ENCODE measurements at regions not wholly inside any gene's neighbourhood (a gene's known extent, or its start where the extent isn't known, plus 50 kb on each side); places are given as distances from the start of the nearest gene placed in this dataset.
A peak's percentile ranks its signal among the peaks of the same experiment; 100 is the strongest.
"Not testable (repeated sequence)": the region's sequence is repeated elsewhere in the genome, so short reads cannot be mapped to it uniquely, and the experiment has no call there.

DNA sequence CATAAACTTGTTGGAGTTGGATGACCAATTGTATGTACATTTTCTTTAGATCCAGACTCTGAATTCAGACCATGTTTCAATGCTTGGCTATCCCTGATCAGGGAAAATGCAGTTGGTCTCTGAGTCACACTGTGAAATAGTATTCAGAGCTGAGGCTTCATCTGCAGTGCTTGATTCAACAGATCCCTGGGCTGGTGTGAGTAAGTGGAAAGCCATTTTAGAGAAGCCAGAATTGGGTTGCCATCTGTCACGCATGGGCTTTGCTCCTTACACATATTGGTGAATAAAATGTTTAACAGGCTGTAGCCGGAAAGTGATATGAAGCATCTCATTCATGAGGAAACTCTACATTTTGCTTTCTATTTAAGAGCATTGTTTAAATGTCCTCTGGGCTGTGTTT is 50.0 kb upstream of the ACYP2 start:
- no peak for DNase-seq (ENCODE audit: low read depth in 2 of 2, low spot score in 1 of 2)

GRCh38 chr2:54063967-54064535 is 51.4 kb upstream of the ACYP2 start:
- no peak for DNase-seq (ENCODE audit: low read depth in 2 of 2, low spot score in 1 of 2)

- no peak for DNase-seq (ENCODE audit: low read depth in 2 of 2, low spot score in 1 of 2)
Observed at GRCh38 chr2:54062401-54062800, 53.0 kb upstream of the ACYP2 start.

DNA sequence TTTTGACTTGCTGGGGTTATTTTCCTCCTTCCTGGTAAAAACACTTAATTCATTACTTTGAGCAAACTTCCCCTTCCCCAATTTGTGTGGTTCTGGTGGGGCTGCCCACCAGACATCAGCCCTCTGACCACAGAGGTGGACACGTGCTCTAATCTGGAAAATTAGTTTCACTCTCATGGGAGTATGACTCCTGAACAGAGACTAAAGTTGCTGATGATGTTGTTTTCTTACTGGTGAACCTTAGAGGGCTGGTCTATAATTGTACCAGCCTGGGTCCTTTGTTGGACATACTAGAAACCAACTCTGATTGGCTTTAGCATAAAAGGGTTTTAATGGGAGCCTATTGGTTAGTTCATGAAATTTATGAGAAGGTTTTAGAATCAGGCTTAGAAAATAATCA is 54.1 kb upstream of the ACYP2 start:
- no peak for DNase-seq (ENCODE audit: low read depth in 2 of 2, low spot score in 1 of 2)

- no peak for DNase-seq (ENCODE audit: low read depth in 2 of 2, low spot score in 1 of 2)
Observed at GRCh38 chr2:54059986-54060385, 55.4 kb upstream of the ACYP2 start.

- no peak for DNase-seq (ENCODE audit: low read depth in 2 of 2, low spot score in 1 of 2)
Observed at GRCh38 chr2:54059504-54059903, 55.9 kb upstream of the ACYP2 start.

- no peak for DNase-seq (ENCODE audit: low read depth in 2 of 2, low spot score in 1 of 2)
Observed at GRCh38 chr2:54058449-54058848, 57.0 kb upstream of the ACYP2 start.

DNA sequence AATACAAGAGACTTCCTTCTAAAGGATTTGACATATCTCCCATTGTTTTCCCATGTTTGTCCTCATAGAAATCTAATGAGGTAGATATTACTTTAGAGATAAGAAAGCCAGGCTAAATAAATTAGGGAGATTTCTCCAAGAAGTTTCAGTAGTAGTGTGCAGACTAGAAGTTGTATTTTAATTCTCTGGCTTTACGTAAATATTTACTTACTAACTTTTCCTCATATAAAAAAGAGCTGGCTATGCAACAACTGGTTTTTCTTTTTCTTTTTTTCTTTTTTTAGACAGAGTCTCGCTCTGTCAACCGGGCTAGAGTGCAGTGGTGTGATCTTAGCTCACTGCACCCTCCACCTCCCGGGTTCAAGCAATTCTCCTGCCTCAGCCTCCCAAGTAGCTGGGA is 60.6 kb upstream of the ACYP2 start:
- DNase-seq (ENCODE audit: low read depth in 2 of 2, low spot score in 1 of 2), result no peak

DNA sequence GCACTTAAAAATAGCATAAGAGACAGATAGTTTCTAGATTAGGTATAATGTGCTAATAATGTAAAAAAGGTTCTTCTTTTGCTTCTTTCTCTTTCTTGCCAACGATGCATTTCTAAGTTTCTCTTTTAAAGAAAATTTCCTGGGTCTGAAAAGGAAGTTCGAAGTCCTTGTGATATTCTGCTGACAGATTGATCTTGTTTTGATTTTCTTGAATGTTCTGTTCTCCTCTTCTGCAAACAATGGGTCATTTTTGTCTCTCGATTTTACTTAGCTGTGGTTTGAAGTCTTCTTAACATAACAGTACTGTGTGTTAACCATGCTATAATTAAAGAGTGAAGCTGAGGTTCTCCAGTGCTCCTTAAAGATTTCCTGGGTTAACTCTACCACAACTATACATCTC is 61.1 kb upstream of the ACYP2 start:
- no peak for DNase-seq (ENCODE audit: low read depth in 2 of 2, low spot score in 1 of 2)

DNA sequence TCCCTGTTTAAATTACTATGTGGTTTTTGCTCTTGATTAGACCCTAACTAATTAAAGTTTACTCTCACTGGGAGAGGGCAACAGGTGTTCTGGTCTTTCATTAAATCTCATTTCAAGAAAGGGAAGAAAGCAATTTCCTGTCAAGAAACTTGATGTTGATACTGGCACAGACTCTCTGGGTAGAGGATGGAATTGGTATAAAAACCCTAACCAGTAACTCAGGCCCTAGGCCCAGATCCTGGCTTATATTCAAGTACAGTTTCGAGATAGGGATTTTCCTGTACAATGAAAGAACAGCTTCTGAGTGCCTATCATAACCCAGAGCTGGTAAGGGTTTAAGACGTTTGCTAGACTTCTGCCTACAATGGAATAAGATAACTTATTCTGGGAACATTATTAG is 61.6 kb upstream of the ACYP2 start:
- DNase-seq (ENCODE audit: low read depth in 2 of 2, low spot score in 1 of 2), result no peak

DNA sequence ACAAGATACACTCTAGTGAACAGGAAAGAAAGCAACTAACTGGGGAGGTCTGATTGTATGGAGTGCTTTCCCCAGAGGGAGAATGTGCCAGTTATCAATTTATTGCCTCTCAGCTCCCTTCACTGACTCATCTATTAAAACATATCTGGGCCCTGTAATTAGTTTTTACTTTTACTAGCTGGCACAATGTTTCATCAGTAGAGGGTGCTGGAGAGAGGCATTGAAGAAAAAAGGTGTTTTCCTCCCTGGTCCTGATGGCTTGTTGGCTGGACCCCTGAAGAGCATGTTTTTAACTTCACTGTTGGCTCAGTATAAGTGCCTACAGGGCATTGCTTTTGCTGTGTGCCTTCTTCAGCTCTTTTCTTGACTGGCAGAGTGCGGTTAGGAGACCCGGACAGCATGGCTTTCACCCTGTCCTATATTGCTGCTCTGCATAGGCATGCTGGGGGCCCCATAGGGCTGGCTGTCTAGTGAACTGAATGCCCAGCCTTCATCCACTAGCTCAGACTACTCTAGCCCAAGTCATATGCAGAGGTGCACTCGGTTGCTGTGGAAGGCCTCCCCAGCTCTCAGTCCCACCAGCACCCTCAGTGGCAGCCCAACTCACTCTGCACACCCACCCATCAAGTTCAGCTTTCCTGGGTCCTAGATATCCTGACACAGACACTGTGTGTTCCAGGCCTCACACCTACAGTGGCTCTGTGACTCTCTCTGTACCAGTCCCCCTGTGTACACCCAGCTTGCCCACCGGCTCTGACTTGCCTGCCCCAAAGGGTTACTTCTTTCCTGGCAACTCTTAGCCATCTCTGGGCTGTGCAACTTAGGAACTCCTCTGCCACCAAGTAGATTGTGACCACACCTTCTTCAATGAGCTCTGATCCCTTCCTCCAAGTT is 62.3 kb upstream of the ACYP2 start:
- DNase-seq (ENCODE audit: low read depth in 2 of 2, low spot score in 1 of 2), result no peak

GRCh38 chr2:54050445-54050844 is 65.0 kb upstream of the ACYP2 start:
- no peak for DNase-seq (ENCODE audit: low read depth in 2 of 2, low spot score in 1 of 2)

- no peak for DNase-seq (ENCODE audit: low read depth in 2 of 2, low spot score in 1 of 2)
Observed at GRCh38 chr2:54049365-54049764, 66.0 kb upstream of the ACYP2 start.

GRCh38 chr2:54048896-54049295 is 66.5 kb upstream of the ACYP2 start:
- not testable (repeated sequence) for DNase-seq (ENCODE audit: low read depth in 2 of 2, low spot score in 1 of 2)

GRCh38 chr2:54048117-54048785 is 67.2 kb upstream of the ACYP2 start:
- no peak for DNase-seq (ENCODE audit: low read depth in 2 of 2, low spot score in 1 of 2)

DNA sequence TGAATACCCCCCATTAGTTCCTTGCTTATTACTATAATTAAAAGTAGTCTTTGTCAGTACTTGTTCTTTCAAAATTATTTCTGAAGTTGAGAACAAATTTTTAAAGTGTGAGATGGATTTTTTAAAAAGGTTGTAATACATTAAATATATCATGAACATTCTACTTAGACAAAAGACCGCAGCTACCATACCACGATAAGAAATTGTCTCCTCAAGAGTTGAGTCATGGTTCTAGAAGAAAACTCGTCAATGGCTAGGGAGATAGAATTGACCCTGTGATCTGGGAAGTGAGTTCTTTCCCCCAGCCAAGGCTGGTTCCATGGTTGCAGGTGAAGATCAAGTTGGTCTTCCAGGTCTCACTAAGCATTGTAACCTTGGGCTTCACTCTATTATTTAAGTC is 67.8 kb upstream of the ACYP2 start:
- DNase-seq (ENCODE audit: low read depth in 2 of 2, low spot score in 1 of 2), result no peak

DNA sequence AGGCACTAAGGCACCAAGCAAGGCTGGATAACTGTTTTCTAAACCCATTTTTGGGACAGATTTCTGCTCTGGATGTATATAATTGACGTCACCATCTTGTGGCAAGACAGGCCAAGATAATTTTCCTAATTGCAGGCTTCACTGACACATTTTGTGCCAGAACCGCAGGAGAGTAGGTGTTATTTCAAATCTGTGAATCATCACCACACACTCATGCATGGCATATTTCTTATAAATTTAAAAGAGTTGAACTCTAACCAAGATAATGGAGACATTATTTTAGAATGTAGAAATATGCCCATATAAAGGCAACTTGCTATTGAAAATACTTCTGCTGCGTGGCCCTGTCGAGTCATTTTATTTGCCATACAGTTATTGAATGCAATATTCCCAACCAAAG is 68.3 kb upstream of the ACYP2 start:
- no peak for DNase-seq (ENCODE audit: low read depth in 2 of 2, low spot score in 1 of 2)

DNA sequence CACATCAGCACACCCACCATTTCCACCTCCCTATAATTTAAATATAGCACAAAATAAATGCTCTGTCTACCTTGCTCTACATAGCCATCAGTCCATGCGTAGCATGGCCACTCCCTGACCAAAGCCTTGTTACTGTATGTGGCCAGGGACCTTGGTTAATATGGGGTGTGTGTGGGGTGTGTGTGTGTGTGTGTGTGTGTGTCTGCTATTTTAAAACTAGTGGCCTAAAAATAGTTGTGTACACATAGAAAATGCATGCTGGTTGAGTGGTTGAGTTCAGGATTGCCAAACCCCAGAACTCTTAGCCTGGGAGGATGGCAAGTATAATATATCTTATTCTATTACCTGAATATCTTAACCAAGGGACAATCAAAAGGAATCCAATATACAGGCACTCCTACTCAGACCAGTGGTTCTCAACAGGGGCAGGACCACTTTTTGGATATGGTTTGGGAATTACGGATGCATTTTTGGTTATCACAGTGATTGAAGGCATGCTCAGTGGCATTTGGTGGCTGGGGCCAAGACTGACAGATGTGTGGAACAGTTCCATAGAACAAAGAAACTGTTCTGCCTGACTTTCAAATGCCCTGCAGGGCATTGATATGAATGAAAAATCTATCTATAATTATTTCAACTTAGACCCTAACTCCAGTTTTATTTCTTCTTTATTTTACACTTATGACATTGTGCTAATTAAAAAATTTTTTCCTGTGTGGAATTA is 72.3 kb upstream of the PSME4 start:
- DNase-seq (ENCODE audit: low read depth in 2 of 2, low spot score in 1 of 2), result no peak

DNA sequence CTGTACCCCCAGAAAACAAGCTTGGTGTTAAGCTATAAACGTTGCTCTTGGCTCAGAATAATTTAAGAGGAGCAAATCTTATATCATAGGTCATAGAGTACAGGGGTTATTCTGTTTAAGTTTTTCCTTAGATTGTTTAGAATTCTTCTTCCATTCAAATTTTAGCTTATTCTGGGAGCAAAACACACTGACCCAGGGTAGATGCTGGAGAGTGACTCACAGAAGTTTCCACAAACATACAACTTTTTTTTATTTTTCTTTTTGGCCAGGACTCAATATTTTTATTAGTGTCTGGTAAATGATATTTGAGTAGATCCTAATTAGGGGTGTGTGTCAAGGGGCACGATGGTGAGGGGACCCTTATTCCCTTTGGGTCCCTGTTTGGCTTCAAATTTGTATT is 71.5 kb upstream of the PSME4 start:
- no peak for DNase-seq (ENCODE audit: low read depth in 2 of 2, low spot score in 1 of 2)

DNA sequence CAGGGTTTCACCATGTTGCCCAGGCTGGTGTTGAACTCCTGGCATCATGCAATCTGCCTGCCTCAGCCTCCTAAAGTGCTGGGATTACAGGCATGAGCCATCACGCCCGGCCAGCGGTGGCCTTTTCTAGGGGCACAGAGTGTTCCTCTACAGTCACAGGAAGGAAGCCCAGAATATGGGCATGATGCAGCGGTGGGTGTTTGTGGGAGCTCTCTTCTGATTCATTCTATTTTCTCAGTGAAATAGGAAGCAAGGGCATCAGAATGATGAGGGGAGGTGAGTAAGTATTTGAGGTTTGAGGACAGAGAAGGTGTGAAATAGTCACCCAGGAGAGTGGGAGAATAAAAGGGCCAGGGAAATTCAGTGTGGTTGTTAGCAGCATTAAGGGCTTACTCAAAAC is 70.3 kb upstream of the PSME4 start:
- DNase-seq (ENCODE audit: low read depth in 2 of 2, low spot score in 1 of 2), result peak; percentile 15 to 46

GRCh38 chr2:54040685-54041084 is 69.9 kb upstream of the PSME4 start:
- no peak for DNase-seq (ENCODE audit: low read depth in 2 of 2, low spot score in 1 of 2)

GRCh38 chr2:54040250-54040649 is 69.5 kb upstream of the PSME4 start:
- no peak for DNase-seq (ENCODE audit: low read depth in 2 of 2, low spot score in 1 of 2)

Measured in stimulated activated CD8-positive, alpha-beta memory T cell treated with anti-CD3 and anti-CD28 coated beads, Interleukin-4, amount 100 ng/mL, for 4 hours (primary cell).